Transverse colon (tissue), 4 donors: ENCODE measurements at regions not wholly inside any gene's neighbourhood (a gene's known extent, or its start where the extent isn't known, plus 50 kb on each side); places are given as distances from the start of the nearest gene placed in this dataset.

Source experiments
- CTCF ChIP-seq, 5 experiments: fragments of 200-600 bp in 3 of 5; fragments of 450-650 bp in 2 of 5; sonication (generic) in 3 of 5; IDR thresholded peaks; 1 replicate in 2 of 5; 2 replicates in 3 of 5; pipeline ENCODE4 v1.5.1; 2016 to 2017; ENCODE audit warnings: antibody characterized with exemption in 5 of 5, inconsistent platforms in 3 of 5, mild to moderate bottlenecking in 2 of 5, moderate library complexity in 1 of 5
- EP300 ChIP-seq: sonication (generic); formaldehyde crosslinking; IDR thresholded peaks from one replicate; pipeline ENCODE4 v1.6.1; 2017; ENCODE audit warnings: antibody characterized with exemption, low read depth
- POLR2A ChIP-seq: fragments of 450-650 bp; IDR thresholded peaks from one replicate; pipeline ENCODE4 v1.6.1; 2016; ENCODE audit warnings: antibody characterized with exemption, mild to moderate bottlenecking, moderate library complexity
- POLR2AphosphoS5 ChIP-seq, 3 donors: sonication (generic); formaldehyde crosslinking; IDR thresholded peaks; one replicate each; pipeline ENCODE4 v1.6.1; 2016; ENCODE audit warnings: antibody characterized with exemption in 3 of 3

- TF ChIP-seq POLR2AphosphoS5 (IDR thresholded peaks at IDR 0.05) (no peak), CTCF (IDR thresholded peaks at IDR 0.05) (no peak), EP300 (no peak), POLR2A (no peak)
Observed at GRCh38 chr10:129199826-129200225, 267.2 kb upstream of the MGMT start.
